C1 segment of cervical spinal cord (tissue), 14 donors: ENCODE measurements at regions not wholly inside any gene's neighbourhood (a gene's known extent, or its start where the extent isn't known, plus 50 kb on each side); places are given as distances from the start of the nearest gene placed in this dataset.
"Not testable (repeated sequence)": the region's sequence is repeated elsewhere in the genome, so short reads cannot be mapped to it uniquely, and the experiment has no call there.

Experiments used
- DNase-seq, 14 donors: peaks; one replicate each; lab custom pipeline; 2025; lab: John Stamatoyannopoulos, UW

- no peak for DNase-seq
Measured at GRCh38 chr9:31045810-31046209, 1338.6 kb upstream of the ACO1 start.

- not testable (repeated sequence) for DNase-seq
Measured at GRCh38 chr9:31061592-31061991, 1322.9 kb upstream of the ACO1 start.

- DNase-seq, result no peak
Measured at GRCh38 chr9:31065691-31066090, 1318.8 kb upstream of the ACO1 start.

- DNase-seq, result no peak
Measured at GRCh38 chr9:31067418-31067817, 1317.0 kb upstream of the ACO1 start.

- no peak for DNase-seq
Measured at GRCh38 chr9:31071606-31072286, 1312.7 kb upstream of the ACO1 start.

GRCh38 chr9:31078175-31078574, 1306.3 kb upstream of the ACO1 start:
- DNase-seq, result no peak

- DNase-seq, result no peak
Measured at GRCh38 chr9:31084350-31084749, 1300.1 kb upstream of the ACO1 start.

- no peak for DNase-seq
Measured at GRCh38 chr9:31089549-31090221, 1294.8 kb upstream of the ACO1 start.

- no peak for DNase-seq
Measured at GRCh38 chr9:31100311-31100710, 1284.1 kb upstream of the ACO1 start.

- no peak for DNase-seq
Measured at GRCh38 chr9:31103836-31104235, 1280.6 kb upstream of the ACO1 start.

- no peak for DNase-seq
Measured at GRCh38 chr9:31104249-31104648, 1280.2 kb upstream of the ACO1 start.

- DNase-seq, result no peak
Measured at GRCh38 chr9:31112491-31112890, 1272.0 kb upstream of the ACO1 start.

GRCh38 chr9:31114346-31114745, 1270.1 kb upstream of the ACO1 start:
- DNase-seq, result no peak

- DNase-seq, result no peak
Measured at GRCh38 chr9:31119890-31120454, 1264.5 kb upstream of the ACO1 start.

- no peak for DNase-seq
Measured at GRCh38 chr9:31124389-31124788, 1260.1 kb upstream of the ACO1 start.

- DNase-seq, result no peak
Measured at GRCh38 chr9:31135567-31135966, 1248.9 kb upstream of the ACO1 start.

- DNase-seq, result no peak
Measured at GRCh38 chr9:31136524-31136923, 1247.9 kb upstream of the ACO1 start.

GRCh38 chr9:31137176-31138160, 1247.0 kb upstream of the ACO1 start:
- DNase-seq, result no peak

GRCh38 chr9:31140316-31140715, 1244.1 kb upstream of the ACO1 start:
- no peak for DNase-seq

- DNase-seq, result no peak
Measured at GRCh38 chr9:31142456-31142855, 1242.0 kb upstream of the ACO1 start.

GRCh38 chr9:31144614-31145013, 1239.8 kb upstream of the ACO1 start:
- DNase-seq, result no peak
